ENCODE measurements at regions not wholly inside any gene's neighbourhood (a gene's known extent, or its start where the extent isn't known, plus 50 kb on each side); places are given as distances from the start of the nearest gene placed in this dataset.
"Not testable (repeated sequence)": the region's sequence is repeated elsewhere in the genome, so short reads cannot be mapped to it uniquely, and the experiment has no call there.

GRCh38 chr3:70621451-70621850 lies 309.0 kb upstream of the MDFIC2 start:
- DNase-seq: no peak

DNA sequence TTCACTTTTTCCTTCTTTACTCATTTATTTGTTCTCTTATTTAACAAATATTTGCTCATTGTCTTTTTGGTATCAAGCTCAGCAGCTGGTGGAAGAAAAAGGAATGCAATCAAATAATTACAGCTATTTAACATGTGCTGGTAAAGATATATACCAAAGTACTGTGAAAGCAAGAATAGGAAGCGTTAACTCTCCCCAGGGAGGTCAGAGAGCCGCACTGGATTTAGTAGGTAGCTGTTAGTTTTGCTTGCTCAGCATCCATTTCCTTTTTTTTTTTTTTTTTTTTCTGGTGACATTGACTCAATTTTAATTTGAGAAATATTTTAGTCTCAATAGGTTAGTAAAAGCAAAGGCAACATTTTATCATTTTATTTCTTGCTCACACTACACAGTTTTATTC lies 308.5 kb upstream of the MDFIC2 start:
- no peak for DNase-seq

DNA sequence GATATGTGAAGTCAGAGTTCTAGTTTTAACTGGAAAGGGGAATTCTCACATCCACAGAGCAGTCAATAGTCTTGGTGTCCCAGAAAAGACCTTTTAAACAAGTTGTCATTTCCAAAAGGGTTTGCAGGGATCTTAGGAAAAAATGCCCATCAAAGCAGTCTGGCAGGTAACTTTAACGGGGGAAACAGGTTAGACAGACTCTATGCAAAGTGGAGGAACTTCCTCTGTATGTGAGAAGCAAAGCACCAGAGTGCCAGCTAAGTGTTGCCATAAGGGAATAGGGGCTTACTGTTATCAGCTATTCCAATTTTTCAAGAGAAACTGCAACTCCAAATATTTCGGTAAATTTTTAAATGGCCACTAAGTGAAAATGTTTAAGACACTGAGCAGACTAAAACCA lies 307.9 kb upstream of the MDFIC2 start:
- DNase-seq: no peak

GRCh38 chr3:70618151-70618550 lies 305.7 kb upstream of the MDFIC2 start:
- DNase-seq: no peak

DNA sequence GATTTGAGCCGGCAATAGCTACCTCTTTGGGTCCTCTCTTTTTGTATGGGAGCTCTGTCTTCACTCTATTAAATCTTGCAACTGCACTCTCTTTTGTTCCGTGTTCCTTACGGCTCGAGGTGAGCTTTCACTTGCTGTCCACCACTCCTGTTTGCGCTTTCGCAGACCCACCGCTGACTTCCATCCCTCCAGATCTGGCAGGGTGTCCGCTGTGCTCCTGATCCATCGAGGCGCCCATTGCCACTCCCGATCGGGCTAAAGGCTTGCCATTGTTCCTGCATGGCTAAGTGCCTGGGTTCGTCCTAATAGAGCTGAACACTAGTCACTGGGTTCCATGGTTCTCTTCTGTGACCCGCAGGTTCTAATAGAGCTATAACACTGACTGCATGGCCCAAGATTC lies 304.9 kb upstream of the MDFIC2 start:
- not testable (repeated sequence) for DNase-seq

DNA sequence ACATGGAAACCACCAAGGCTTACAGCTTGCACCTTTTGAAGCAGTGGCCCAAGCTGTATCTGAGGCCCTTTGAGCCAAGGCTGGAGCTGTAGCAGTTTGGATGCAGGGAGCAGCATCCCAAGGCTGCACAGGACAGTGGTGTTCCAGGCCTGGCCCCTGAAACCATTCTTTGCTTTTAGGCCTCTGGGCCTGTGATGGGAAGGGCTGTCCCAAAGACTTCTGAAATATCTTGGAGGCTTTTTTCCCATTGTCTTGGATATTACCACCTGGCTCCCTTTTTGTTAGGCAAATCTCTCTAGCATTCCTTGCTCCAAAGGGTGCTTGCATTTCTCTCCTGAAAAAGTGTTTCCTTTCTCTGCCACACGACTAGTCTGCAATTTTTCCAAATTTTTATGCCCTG lies 302.8 kb upstream of the MDFIC2 start:
- DNase-seq: no peak

- DNase-seq: no peak
These were observed 301.7 kb upstream of the MDFIC2 start for GRCh38 chr3:70614111-70614510.

- no peak for DNase-seq
These were observed 300.5 kb upstream of the MDFIC2 start for GRCh38 chr3:70612920-70613319.

- not testable (repeated sequence) for DNase-seq
These were observed 299.3 kb upstream of the MDFIC2 start for GRCh38 chr3:70611667-70612277.

DNA sequence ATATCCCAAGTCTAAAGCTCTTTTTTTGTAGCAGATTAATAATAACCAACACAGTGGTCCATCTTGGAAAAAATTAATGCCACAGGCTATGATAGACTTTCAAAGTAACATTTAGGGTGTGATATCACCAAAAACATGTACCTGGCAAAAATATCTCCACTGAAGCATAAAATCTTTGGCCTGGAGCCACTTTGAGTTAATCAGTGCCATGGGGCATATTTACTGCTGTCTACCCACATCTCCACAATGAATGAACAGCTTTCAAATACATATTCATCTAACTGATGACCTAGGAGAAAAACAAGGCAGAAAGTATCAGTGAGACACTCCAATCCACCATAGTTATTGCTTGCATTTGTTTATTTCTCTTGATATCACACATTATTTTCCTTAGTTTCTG lies 296.0 kb upstream of the MDFIC2 start:
- no peak for DNase-seq

DNA sequence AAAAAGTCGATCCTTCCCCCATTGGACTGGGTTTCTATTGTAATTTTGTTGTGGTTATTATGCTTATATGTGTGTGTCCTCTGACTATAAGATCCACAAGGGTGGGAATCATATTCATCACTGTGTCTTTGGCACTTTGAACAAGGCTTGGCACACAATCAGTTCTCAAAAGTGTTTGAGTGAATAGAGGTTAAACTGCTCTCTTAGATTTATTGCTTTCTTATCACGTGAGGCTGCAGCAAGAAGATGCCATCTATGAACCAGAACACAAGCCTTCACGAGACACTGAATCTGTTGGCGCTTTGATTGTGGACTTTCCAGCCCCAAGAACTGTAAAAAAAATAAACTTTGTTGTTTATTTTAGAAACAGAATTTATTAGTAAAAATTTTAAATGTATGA lies 295.0 kb upstream of the MDFIC2 start:
- no peak for DNase-seq

- DNase-seq: peak; percentile 21
These were observed 293.6 kb upstream of the MDFIC2 start for GRCh38 chr3:70606018-70606417.

DNA sequence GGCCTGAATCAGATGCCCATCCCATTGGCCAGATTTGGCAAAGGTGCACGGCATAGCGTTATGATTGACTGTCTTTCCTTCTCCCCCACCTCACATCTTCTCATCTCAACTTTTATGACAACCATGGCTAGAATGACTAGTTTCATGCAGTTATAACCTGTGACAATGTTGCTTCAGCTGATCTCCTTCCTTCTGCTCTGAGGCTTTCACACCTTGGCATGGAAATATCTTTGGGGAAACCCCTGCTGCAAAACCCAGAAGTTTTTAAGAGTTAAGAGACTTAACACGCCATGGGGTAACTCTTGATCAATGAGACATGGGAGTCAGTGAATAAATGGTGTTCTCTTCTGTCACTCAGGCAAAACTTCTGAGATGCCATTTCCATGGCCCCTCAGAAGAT lies 290.7 kb upstream of the MDFIC2 start:
- no peak for DNase-seq

DNA sequence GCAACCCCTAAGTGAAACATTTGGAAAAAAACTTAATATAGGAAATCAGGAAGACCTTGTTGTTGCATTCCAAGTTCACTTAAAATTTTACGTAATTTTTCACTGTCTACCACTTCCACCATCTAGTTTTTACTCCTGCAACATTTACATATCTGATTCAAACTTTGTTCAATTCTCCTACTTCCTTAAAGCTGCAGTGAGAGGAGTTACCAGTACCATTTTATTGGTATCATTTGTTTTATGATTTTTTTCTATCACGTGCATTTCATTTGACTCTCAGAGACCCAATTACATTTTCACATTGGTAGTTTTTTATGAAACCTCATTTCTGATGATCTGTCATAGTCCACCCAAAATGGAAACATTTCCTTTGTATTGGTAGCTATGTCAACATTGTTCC lies 284.9 kb upstream of the MDFIC2 start:
- DNase-seq: no peak

- DNase-seq: no peak
These were observed 271.2 kb upstream of the MDFIC2 start for GRCh38 chr3:70583682-70584081.

DNA sequence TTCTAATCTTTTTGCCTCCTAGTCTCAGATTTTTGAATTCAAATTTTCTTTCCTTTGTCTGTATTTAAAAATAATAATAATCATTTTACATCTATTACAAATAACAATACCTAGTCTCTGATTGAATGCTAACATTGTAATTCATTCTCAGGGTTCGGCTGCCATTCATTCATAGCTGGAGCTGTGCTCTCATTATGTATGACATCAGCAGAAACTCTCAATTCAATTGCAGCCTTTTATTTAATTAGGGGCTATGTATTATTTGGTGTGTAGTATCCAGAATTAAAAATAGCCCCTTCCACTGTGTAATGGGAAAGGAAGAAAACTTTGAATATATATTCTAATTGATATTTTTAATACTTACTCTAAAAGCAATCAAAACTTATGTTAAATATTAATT lies 270.4 kb upstream of the MDFIC2 start:
- no peak for DNase-seq

DNA sequence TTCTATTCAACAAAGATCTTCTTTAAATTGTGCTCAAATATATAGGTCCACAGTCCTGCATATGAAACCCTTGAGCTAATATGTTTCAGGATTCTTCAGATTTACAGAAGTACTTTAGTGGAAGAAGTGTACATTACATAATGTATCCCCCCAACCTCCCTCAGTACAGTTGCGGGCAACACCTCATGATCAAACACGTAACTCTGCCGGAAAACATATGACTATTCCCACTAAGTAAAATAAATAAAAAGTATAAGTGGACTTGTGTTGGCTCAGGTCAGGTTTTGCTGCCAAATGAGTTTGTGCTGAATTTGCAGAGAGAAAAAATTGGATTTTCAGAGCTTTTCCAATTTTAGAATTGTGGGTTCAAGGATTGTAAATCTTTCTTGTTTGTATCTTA lies 267.6 kb upstream of the MDFIC2 start:
- DNase-seq: no peak

- no peak for DNase-seq
These were observed 259.3 kb upstream of the MDFIC2 start for GRCh38 chr3:70571696-70572095.

DNA sequence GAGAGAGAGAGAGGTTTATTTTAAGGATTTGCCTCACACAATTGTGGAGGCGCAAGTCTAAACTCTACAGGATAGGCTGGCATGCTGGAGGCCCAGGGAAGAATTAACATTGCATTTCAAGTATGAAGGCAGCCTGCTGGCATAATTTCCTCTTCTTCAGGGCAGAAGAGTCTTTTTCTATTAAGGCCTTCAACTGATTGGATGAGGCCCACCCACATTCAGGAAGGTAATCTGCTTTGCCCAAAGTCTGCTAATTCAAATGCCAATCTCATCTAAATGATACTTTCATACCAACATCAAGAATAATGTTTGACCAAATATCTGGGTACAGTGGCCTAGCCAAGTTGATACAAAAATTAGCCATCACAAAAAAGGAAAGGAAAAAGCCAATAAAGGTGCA lies 258.1 kb upstream of the MDFIC2 start:
- DNase-seq: no peak

DNA sequence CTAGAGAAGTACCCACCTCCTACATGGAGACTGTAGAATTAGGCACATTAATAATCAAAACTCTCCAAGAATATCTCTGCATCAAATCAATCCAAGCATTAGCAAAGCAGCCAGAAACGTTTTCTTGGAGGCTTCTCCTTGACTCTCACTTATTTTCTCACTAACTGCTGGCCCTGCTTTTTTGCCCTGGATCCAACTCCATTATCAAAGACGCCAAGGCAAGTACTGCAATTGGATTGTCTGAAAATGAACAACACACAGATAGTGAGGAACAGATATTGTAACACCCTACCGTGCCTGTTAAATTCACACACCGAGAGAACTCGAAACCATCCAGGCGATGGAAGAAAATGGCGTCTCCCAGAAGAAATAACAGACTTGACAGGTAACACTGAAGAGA lies 256.2 kb upstream of the MDFIC2 start:
- DNase-seq: no peak

- no peak for DNase-seq
These were observed 253.4 kb upstream of the MDFIC2 start for GRCh38 chr3:70565861-70566260.

GRCh38 chr3:70564552-70564951 lies 252.1 kb upstream of the MDFIC2 start:
- no peak for DNase-seq

- DNase-seq: peak; percentile 62
These were observed 249.4 kb upstream of the MDFIC2 start for GRCh38 chr3:70561796-70562195.

DNA sequence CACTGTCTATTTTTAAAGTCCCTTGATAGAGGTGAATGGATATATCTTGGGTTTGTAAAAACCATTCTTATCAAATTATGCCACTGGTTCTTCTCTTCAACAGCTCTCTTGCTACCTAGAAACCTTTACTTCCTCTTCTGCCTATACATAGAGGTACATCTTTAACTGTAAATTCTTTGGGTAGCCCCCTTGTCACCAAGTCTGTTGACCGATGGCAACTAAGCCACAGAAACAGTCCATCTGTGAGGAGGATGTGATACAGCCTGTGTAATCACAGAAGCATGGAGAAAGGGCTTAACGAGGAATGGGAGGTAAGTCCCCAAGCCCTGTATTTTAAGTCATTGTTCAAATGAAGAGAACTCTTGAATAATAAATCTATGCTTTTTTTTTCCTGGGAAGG lies 246.5 kb upstream of the MDFIC2 start:
- no peak for DNase-seq

GRCh38 chr3:70557976-70558375 lies 245.5 kb upstream of the MDFIC2 start:
- no peak for DNase-seq

GRCh38 chr3:70556056-70556455 lies 243.6 kb upstream of the MDFIC2 start:
- peak; percentile 77 for DNase-seq
